ENCODE measurements at regions not wholly inside any gene's neighbourhood (a gene's known extent, or its start where the extent isn't known, plus 50 kb on each side); places are given as distances from the start of the nearest gene placed in this dataset.
"Not testable (repeated sequence)": the region's sequence is repeated elsewhere in the genome, so short reads cannot be mapped to it uniquely, and the experiment has no call there.

- no peak for DNase-seq (ENCODE audit: low read depth)
Observed at GRCh38 chr6:164826831-164827468, 482.5 kb downstream of the C6orf118 start.

- DNase-seq (ENCODE audit: low read depth): no peak
Observed at GRCh38 chr6:164825386-164825785, 484.0 kb downstream of the C6orf118 start.

GRCh38 chr6:164817662-164818061 lies 491.7 kb downstream of the C6orf118 start:
- DNase-seq (ENCODE audit: low read depth): no peak

- no peak for DNase-seq (ENCODE audit: low read depth)
Observed at GRCh38 chr6:164812706-164813105, 496.7 kb downstream of the C6orf118 start.

GRCh38 chr6:164807125-164807524 lies 502.3 kb downstream of the C6orf118 start:
- no peak for DNase-seq (ENCODE audit: low read depth)

- no peak for DNase-seq (ENCODE audit: low read depth)
Observed at GRCh38 chr6:164795056-164795815, 514.2 kb downstream of the C6orf118 start.

GRCh38 chr6:164792666-164793065 lies 516.7 kb downstream of the C6orf118 start:
- DNase-seq (ENCODE audit: low read depth): no peak

GRCh38 chr6:164791498-164791897 lies 517.9 kb downstream of the C6orf118 start:
- no peak for DNase-seq (ENCODE audit: low read depth)

- DNase-seq (ENCODE audit: low read depth): no peak
Observed at GRCh38 chr6:164763788-164764187, 545.6 kb downstream of the C6orf118 start.

- DNase-seq (ENCODE audit: low read depth): no peak
Observed at GRCh38 chr6:164757451-164757850, 552.0 kb downstream of the C6orf118 start.

- DNase-seq (ENCODE audit: low read depth): no peak
Observed at GRCh38 chr6:164756723-164757122, 552.7 kb downstream of the C6orf118 start.

GRCh38 chr6:164756142-164756541 lies 553.3 kb downstream of the C6orf118 start:
- no peak for DNase-seq (ENCODE audit: low read depth)

GRCh38 chr6:164753517-164753916 lies 555.9 kb downstream of the C6orf118 start:
- no peak for DNase-seq (ENCODE audit: low read depth)

- no peak for DNase-seq (ENCODE audit: low read depth)
Observed at GRCh38 chr6:164751395-164751794, 558.0 kb downstream of the C6orf118 start.

- no peak for DNase-seq (ENCODE audit: low read depth)
Observed at GRCh38 chr6:164750128-164750527, 559.3 kb downstream of the C6orf118 start.

GRCh38 chr6:164749221-164750064 lies 560.0 kb downstream of the C6orf118 start:
- no peak for DNase-seq (ENCODE audit: low read depth)

GRCh38 chr6:164744301-164744700 lies 565.1 kb downstream of the C6orf118 start:
- no peak for DNase-seq (ENCODE audit: low read depth)

GRCh38 chr6:164741938-164742451 lies 567.4 kb downstream of the C6orf118 start:
- no peak for DNase-seq (ENCODE audit: low read depth)

- DNase-seq (ENCODE audit: low read depth): not testable (repeated sequence)
Observed at GRCh38 chr6:164736090-164736489, 573.3 kb downstream of the C6orf118 start.

- no peak for DNase-seq (ENCODE audit: low read depth)
Observed at GRCh38 chr6:164731539-164731938, 577.9 kb downstream of the C6orf118 start.

GRCh38 chr6:164721460-164721859 lies 587.9 kb downstream of the C6orf118 start:
- no peak for DNase-seq (ENCODE audit: low read depth)

- DNase-seq (ENCODE audit: low read depth): no peak
Observed at GRCh38 chr6:164700497-164700896, 608.9 kb downstream of the C6orf118 start.

- no peak for DNase-seq (ENCODE audit: low read depth)
Observed at GRCh38 chr6:164695896-164696295, 613.5 kb downstream of the C6orf118 start.

Measured in activated T-cell treated with anti-CD3 and anti-CD28 coated beads for 24 hours (primary cell).